ENCODE measurements at regions not wholly inside any gene's neighbourhood (a gene's known extent, or its start where the extent isn't known, plus 50 kb on each side); places are given as distances from the start of the nearest gene placed in this dataset.

- TF ChIP-seq TAF1 (IDR thresholded peaks at IDR 0.05; ENCODE audit: borderline replicate concordance, insufficient read depth, low read length) = no peak
- TF ChIP-seq POLR2AphosphoS5 (IDR thresholded peaks at IDR 0.05; ENCODE audit: low read depth, low read length) = no peak
- no peak for TF ChIP-seq SIN3A (IDR thresholded peaks at IDR 0.05; ENCODE audit: borderline replicate concordance, insufficient read depth, low read length)
- no peak for TF ChIP-seq FOXP2 (optimal IDR thresholded peaks at IDR 0.05; ENCODE audit: borderline replicate concordance, extremely low read depth, extremely low read length, insufficient read depth)
- TF ChIP-seq, protein P1, sequence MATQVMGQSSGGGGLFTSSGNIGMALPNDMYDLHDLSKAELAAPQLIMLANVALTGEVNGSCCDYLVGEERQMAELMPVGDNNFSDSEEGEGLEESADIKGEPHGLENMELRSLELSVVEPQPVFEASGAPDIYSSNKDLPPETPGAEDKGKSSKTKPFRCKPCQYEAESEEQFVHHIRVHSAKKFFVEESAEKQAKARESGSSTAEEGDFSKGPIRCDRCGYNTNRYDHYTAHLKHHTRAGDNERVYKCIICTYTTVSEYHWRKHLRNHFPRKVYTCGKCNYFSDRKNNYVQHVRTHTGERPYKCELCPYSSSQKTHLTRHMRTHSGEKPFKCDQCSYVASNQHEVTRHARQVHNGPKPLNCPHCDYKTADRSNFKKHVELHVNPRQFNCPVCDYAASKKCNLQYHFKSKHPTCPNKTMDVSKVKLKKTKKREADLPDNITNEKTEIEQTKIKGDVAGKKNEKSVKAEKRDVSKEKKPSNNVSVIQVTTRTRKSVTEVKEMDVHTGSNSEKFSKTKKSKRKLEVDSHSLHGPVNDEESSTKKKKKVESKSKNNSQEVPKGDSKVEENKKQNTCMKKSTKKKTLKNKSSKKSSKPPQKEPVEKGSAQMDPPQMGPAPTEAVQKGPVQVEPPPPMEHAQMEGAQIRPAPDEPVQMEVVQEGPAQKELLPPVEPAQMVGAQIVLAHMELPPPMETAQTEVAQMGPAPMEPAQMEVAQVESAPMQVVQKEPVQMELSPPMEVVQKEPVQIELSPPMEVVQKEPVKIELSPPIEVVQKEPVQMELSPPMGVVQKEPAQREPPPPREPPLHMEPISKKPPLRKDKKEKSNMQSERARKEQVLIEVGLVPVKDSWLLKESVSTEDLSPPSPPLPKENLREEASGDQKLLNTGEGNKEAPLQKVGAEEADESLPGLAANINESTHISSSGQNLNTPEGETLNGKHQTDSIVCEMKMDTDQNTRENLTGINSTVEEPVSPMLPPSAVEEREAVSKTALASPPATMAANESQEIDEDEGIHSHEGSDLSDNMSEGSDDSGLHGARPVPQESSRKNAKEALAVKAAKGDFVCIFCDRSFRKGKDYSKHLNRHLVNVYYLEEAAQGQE (IDR thresholded peaks at IDR 0.05; ENCODE audit: insufficient read depth in 1 of 2, low read depth in 2 of 2, low read length in 2 of 2) = no peak
Measured at GRCh38 chr18:68543344-68543743, 171.6 kb downstream of the TMX3 start.

- TF ChIP-seq TAF1 (IDR thresholded peaks at IDR 0.05; ENCODE audit: borderline replicate concordance, insufficient read depth, low read length) (no peak), POLR2AphosphoS5 (IDR thresholded peaks at IDR 0.05; ENCODE audit: low read depth, low read length) (no peak), SIN3A (IDR thresholded peaks at IDR 0.05; ENCODE audit: borderline replicate concordance, insufficient read depth, low read length) (no peak), FOXP2 (optimal IDR thresholded peaks at IDR 0.05; ENCODE audit: borderline replicate concordance, extremely low read depth, extremely low read length, insufficient read depth) (no peak)
- TF ChIP-seq, protein P1 (IDR thresholded peaks at IDR 0.05; ENCODE audit: insufficient read depth in 1 of 2, low read depth in 2 of 2, low read length in 2 of 2) = no peak
Measured at GRCh38 chr18:68542846-68543245, 172.1 kb downstream of the TMX3 start.

DNA sequence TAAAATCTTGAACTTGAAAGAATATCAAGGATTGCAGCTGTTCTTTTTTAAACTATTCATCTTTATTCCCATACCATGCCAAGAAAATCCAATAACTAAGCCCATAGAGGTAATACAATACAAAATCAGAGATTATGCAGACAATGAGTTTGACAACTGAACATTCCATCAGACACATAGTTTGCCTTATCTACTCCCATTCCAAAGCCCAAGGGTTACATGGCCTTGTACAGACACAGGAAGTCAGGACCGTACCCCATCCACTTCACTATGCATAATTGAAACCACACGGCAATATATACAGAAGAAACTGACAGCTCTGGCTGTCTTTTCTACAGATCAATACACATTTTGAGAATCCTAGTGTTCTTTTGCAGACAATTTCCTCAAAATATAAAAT, 181.3 kb downstream of the TMX3 start:
- no peak for TF ChIP-seq TAF1 (IDR thresholded peaks at IDR 0.05; ENCODE audit: borderline replicate concordance, insufficient read depth, low read length)
- TF ChIP-seq POLR2AphosphoS5 (IDR thresholded peaks at IDR 0.05; ENCODE audit: low read depth, low read length) = no peak
- TF ChIP-seq SIN3A (IDR thresholded peaks at IDR 0.05; ENCODE audit: borderline replicate concordance, insufficient read depth, low read length) = no peak
- TF ChIP-seq FOXP2 (optimal IDR thresholded peaks at IDR 0.05; ENCODE audit: borderline replicate concordance, extremely low read depth, extremely low read length, insufficient read depth) = no peak
- TF ChIP-seq, protein P1 (IDR thresholded peaks at IDR 0.05; ENCODE audit: insufficient read depth in 1 of 2, low read depth in 2 of 2, low read length in 2 of 2) = no peak

- TF ChIP-seq, protein P1 (IDR thresholded peaks at IDR 0.05; ENCODE audit: insufficient read depth in 1 of 2, low read depth in 2 of 2, low read length in 2 of 2) = no peak
- no peak for TF ChIP-seq FOXP2 (optimal IDR thresholded peaks at IDR 0.05; ENCODE audit: borderline replicate concordance, extremely low read depth, extremely low read length, insufficient read depth)
- TF ChIP-seq SIN3A (IDR thresholded peaks at IDR 0.05; ENCODE audit: borderline replicate concordance, insufficient read depth, low read length) = no peak
- no peak for TF ChIP-seq POLR2AphosphoS5 (IDR thresholded peaks at IDR 0.05; ENCODE audit: low read depth, low read length)
- TF ChIP-seq TAF1 (IDR thresholded peaks at IDR 0.05; ENCODE audit: borderline replicate concordance, insufficient read depth, low read length) = no peak
Measured at GRCh38 chr18:68532328-68532885, 182.5 kb downstream of the TMX3 start.
